Bronchial epithelial cell (primary cell): ENCODE measurements at regions not wholly inside any gene's neighbourhood (a gene's known extent, or its start where the extent isn't known, plus 50 kb on each side); places are given as distances from the start of the nearest gene placed in this dataset.

Source experiments
- DNase-seq: peaks from one replicate; pipeline ENCODE4 v3.0.0-alpha.2; 2010; ENCODE audit warnings: low read depth
- FAIRE-seq: peaks from 2 replicates; lab custom pipeline; 2011; peaks lifted over from hg19 to GRCh38; lab: Jason Lieb, UNC
- H3K27me3 ChIP-seq: 2 replicates; pipeline ENCODE4 v1.5.1; 2011; ENCODE audit warnings: low read length; ENCODE audit not compliant: control insufficient read depth, insufficient read depth
- H3K36me3 ChIP-seq: 2 replicates; pipeline ENCODE4 v1.5.1; 2011; ENCODE audit warnings: low read length; ENCODE audit not compliant: control insufficient read depth, insufficient read depth
- H3K4me3 ChIP-seq: 2 replicates; pipeline ENCODE4 v1.5.1; 2011; ENCODE audit warnings: mild to moderate bottlenecking, low read depth, low read length, control low read depth
- TF ChIP-seq, protein P1 (sequence below): IDR thresholded peaks from 2 replicates; pipeline ENCODE4 v1.5.1; 2011; ENCODE audit warnings: mild to moderate bottlenecking, moderate library complexity, low read length, control low read depth, inconsistent platforms; ENCODE audit not compliant: insufficient read depth, severe bottlenecking

DNA sequence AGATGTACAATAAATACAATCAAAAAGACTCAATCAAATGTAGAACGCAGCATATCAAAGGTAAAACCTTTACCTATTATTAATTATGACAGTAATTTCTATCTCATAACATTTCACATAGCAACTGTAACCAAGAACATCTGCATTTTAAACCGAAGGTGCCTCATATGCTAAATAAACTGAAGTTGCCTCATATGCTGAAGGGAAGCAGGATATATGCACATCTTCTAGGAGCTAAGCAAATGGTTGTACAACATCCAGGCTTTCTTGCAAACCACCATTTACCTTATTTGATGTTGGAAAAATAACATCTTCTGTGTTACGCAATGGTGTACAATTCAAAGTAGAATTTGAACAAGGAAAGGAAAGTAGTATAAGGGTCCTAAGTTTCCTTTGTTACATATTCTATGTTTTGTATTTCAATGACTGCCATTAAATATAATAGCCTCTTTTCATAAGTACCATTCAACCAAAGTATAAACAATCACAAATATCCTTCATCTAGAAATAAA, 145.9 kb downstream of the SATB1 start:
- Histone ChIP-seq H3K4me3 (no peak overlapping the region), H3K36me3 (no peaks in the 10 kb centered on the region), H3K27me3 (no peaks in the 10 kb centered on the region)
- DNase-seq (no peak), FAIRE-seq (no peak)
- TF ChIP-seq, protein P1, sequence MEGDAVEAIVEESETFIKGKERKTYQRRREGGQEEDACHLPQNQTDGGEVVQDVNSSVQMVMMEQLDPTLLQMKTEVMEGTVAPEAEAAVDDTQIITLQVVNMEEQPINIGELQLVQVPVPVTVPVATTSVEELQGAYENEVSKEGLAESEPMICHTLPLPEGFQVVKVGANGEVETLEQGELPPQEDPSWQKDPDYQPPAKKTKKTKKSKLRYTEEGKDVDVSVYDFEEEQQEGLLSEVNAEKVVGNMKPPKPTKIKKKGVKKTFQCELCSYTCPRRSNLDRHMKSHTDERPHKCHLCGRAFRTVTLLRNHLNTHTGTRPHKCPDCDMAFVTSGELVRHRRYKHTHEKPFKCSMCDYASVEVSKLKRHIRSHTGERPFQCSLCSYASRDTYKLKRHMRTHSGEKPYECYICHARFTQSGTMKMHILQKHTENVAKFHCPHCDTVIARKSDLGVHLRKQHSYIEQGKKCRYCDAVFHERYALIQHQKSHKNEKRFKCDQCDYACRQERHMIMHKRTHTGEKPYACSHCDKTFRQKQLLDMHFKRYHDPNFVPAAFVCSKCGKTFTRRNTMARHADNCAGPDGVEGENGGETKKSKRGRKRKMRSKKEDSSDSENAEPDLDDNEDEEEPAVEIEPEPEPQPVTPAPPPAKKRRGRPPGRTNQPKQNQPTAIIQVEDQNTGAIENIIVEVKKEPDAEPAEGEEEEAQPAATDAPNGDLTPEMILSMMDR = no peak

DNA sequence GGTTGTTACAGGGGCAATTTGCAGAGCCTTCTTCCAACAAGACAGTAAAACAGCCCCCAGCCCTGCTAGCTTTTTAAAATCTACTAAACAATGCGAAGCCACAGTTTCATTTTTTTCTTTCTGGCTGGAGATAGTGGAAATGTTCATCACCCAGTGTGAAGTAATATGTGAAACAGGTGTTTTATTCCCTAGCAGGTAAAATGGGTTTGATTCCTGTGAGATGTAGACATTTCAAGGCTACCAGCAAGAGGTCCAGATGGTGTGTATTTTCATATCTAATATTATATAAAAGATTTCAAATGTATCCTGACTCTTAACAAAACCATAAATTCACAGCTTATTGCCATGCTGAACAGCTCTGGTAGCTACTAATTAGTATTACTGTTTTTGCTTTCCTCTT, 160.3 kb downstream of the SATB1 start:
- TF ChIP-seq, protein P1 = no peak
- no peak for DNase-seq
- Histone ChIP-seq H3K27me3 (no peaks in the 10 kb centered on the region), H3K4me3 (no peak overlapping the region), H3K36me3 (no peaks in the 10 kb centered on the region)
- FAIRE-seq = no peak

- H3K36me3 ChIP-seq = no peaks in the 10 kb centered on the region
- no peaks in the 10 kb centered on the region for H3K27me3 ChIP-seq
- H3K4me3 ChIP-seq = no peak overlapping the region
- FAIRE-seq (peak; percentile 7), DNase-seq (no peak)
- TF ChIP-seq, protein P1 = no peak
These were observed 160.8 kb downstream of the SATB1 start for GRCh38 chr3:18264361-18264760.

DNA sequence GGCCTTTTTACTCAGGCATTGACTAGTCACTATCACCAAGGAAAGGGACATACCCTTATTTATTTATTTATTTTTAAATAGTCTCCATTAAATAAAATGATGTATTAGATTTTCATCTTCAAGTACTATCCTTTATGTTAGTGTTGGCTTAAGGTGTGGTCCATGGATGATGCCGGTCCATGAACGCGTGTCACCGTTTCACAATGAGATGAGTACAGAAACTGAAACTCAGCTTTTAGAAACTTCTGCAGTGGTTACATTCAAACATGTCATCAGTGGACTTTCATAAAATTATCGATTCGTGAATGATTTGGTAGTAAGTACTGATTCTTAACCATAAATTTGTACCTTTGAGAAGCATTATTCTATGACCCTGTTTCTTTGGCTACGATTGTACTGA, 166.6 kb downstream of the SATB1 start:
- TF ChIP-seq, protein P1 = no peak
- Histone ChIP-seq H3K4me3 (no peak overlapping the region), H3K36me3 (no peaks in the 10 kb centered on the region), H3K27me3 (no peaks in the 10 kb centered on the region)
- DNase-seq = no peak
- no peak for FAIRE-seq

DNA sequence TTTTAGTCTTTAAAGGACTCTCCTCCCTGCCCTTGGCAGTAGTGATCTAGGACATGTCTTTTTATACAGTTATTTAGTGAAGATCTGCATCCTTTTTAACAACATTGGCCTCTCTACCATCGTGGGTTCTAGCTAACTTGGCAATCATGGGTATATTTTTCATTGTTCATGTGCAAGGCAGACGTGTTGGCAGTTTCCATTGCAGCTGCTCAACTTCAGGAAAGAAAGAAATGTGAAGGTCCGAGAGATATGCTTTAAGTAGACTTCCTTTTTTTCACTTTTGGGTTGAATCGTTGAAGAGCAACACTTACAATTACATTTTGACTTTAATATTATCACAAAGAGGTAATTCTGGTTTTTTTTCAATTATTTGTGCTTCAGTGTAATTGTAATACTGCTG, 172.6 kb downstream of the SATB1 start:
- TF ChIP-seq, protein P1 = no peak
- Histone ChIP-seq H3K36me3 (no peaks in the 10 kb centered on the region), H3K27me3 (no peaks in the 10 kb centered on the region), H3K4me3 (no peak overlapping the region)
- DNase-seq = no peak
- no peak for FAIRE-seq

GRCh38 chr3:18250991-18251390, 174.1 kb downstream of the SATB1 start:
- TF ChIP-seq, protein P1 = no peak
- Histone ChIP-seq H3K4me3 (no peak overlapping the region), H3K27me3 (no peaks in the 10 kb centered on the region), H3K36me3 (no peaks in the 10 kb centered on the region)
- FAIRE-seq (no peak), DNase-seq (no peak)
